Activated CD8-positive, alpha-beta memory T cell treated with anti-CD3 and anti-CD28 coated beads for 36 hours (primary cell): ENCODE measurements at regions not wholly inside any gene's neighbourhood (a gene's known extent, or its start where the extent isn't known, plus 50 kb on each side); places are given as distances from the start of the nearest gene placed in this dataset.

Source experiments
- CTCF ChIA-PET: fragments of 350-600 bp; sonication (Branson Sonifier 250); formaldehyde crosslinking; loops from one replicate; lab custom pipeline; 2021; ENCODE audit warnings: antibody characterized with exemption; lab: Charles Lee
- POLR2A ChIA-PET: fragments of 350-600 bp; sonication (Branson Sonifier 250); formaldehyde crosslinking; loops from one replicate; lab custom pipeline; 2021; ENCODE audit warnings: antibody characterized with exemption; lab: Charles Lee

DNA sequence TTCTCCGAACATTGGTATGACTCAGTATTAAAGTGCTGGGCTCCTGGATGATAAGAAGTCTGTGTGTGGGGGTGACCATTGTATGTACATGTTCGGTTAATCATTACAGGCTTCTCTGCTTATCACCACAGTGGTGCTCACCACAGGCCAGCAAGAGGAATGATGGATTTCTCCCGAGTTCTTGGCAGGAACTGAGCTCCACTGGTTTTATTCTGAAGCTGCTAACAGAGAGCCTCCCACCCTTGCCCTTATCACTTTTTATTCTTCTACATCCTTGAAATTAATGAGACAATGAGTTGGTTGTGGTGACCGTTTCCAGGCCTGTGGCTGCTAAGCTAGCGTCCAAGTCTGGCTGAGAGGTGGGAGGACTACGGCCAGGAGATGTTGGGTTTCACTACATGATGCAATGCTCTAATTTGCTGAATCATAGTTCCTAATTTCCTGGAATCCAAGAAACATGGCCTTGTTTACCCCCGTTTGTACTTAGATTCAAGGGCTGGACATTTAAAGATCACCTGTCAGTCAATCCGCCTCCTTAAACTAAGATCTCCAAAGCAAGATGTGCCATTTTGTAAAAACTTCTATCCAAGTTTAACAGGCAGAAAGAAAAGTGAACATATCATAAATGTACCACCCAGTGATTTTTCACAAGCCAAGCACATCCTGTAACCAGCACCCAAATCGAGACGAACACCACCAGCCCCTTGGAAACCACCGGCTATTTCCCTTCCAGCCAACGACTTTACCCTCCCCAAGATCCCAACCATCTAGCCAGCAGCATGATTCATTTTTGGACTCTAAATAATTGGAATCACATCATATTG is 172.5 kb downstream of the FOXA2 start:
- ChIA-PET CTCF (no interaction called here), POLR2A (no interaction called here)

DNA sequence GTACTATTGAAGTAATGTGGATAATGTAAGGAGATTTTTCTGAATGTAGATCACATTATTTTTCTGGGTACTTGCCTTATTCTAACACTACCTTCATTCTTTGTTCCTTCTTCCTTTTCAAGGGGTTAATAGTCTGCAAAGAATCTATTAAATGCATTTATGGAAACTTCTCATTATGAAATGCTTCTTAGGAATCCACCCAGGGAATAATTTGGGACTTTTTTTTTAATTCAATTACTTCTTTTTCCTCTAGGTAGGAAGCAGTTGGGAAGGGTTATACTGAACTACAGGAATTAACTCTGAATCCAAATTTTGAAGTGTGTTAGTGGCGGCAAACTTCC is 173.1 kb downstream of the FOXA2 start:
- POLR2A ChIA-PET = no interaction called here
- CTCF ChIA-PET = no interaction called here

DNA sequence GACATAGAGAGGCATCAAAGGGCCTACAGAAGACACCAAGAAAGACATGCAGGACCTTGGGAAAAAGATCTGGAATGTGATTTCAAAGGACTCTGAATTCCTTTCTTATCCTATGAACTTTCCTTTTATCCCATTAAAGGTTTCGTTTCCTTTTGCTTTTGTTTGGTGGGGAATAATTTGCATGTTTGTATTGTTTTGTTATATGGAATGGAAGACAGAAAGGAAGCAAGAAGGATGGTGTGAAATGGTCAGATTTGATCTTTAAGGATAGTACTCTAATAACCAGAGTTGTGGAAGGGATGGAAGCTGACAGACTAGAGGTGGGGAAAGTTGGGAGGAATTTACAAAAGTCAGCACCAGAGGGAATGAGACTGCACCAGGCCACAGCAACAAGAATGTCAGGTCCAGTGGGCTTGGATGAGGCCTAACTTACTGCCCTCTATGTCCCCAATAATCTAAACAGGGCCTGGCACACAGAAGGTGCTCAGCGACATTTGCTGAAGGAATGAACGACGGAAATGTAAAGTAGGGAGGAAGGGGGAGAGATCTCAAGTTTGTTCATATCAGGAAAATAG is 173.7 kb downstream of the FOXA2 start:
- CTCF ChIA-PET = no interaction called here
- POLR2A ChIA-PET = no interaction called here

DNA sequence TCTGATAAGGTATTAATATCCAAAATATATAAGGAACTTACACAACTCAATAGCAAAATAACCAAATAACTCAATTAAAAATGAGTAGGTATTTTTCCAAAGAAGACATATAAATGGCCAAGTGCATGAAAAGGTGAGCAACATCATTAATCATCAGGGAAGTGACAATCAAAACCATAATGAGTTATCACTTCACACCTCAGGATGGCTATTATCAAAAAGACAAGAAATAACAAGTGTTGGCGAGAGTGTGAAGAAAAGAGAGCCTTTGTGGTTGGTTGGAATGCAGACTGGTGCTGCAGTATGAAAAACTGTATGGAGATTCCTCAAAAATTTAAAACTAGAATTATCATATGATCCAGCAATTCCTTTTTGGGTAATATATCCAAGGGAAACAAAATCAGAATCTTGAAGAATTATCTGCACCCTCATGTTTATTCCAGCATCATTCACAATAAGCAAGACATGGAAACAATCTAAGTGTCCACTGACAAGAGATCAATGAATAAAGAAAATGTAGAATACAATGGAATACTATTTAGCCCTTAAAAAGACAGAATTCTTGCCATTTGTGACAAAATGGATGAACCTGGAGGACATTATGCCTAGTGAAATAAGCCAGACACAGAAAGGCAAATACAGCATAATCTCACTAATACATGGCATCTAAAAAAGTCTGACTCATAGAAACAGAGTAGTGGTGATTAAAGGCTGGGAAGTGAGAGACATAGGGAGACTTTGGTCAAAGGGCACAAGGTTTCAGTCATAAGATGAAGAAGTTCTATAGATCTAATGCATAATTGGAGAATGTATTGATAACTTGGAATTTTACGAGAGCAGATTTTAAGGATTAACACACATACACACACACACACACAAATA is 175.6 kb downstream of the FOXA2 start:
- POLR2A ChIA-PET = no interaction called here

DNA sequence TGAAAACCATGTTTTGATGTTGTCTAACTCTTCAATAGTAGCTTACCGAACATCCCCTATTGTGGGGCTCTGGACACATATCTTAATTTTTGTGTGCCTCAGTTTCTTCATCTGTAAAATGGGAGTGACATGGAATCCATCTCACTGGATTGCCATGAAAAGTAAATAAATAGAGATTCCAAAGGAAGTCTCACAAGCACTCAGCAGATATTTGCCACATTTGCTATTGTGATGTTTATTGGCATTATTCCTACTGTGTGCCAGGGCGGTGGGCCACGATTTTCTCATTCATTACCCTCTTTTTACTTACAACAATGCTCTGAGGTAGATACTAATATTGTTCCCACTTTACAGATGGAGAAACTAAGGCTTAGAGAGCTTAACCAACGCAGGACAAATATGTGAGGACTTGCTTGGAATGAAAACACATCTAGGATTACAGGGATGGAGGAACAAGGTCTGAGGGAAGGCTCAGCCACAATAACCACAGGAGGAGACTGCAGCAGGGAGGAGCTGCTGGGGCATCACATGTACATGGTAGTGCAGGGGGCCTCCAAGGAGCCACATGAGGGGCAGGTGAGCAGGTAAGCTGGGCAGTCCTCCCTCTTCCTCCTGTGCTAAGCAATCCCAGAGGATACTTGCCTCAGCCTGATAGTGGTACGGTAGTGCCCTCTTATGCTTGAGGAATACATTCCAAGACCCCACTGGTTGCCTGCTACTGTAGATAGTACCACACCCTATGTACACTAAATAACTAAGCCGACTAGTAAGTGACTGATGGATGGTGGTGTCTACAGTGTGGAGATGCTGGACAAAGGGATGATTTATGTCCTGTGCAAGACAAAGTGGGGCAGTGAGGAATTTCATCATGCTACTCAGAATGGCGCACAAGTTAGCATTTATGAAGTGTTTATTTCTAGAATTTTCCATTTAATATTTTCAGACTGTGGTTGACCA is 176.9 kb downstream of the FOXA2 start:
- CTCF ChIA-PET = no interaction called here
- POLR2A ChIA-PET = no interaction called here

More for the DNA sequence above, 175.6 kb downstream of the FOXA2 start:
- CTCF ChIA-PET = no interaction called here

DNA sequence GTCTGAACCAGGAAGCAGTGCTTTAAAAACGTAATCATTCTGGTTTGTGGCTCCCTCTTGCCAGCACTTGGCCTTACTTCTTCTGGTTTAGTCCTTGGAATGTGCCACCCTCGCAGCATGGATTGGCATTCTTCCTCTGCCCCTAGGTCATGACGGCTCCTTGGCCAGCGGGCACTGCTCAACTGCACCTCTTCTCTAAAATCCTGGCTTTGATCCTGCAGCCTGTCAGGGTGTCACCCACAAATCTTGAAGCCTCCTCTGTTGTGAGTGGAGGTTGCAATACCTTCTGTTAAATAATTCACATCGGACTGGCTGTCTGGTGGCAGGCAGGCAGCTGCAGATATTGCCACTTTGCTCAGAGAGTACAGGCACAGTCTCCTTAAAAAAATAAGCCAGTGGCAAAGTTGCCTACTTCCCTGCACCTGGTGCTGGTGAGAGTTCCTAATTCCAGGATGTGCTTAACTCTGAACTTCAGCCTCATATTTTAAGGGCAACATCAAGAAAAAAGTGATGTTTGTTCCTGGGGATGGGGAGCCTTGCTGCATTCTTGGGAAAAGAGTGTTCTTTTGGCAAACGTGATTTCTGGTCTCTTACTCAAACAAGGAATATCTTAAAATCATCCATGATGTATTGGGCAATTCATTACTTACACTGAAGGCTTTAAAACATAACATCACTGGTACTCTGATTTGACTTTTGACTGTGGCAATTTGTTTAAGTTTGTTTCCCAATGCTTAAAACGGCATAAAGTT is 179.8 kb downstream of the FOXA2 start:
- ChIA-PET CTCF (no interaction called here), POLR2A (no interaction called here)

DNA sequence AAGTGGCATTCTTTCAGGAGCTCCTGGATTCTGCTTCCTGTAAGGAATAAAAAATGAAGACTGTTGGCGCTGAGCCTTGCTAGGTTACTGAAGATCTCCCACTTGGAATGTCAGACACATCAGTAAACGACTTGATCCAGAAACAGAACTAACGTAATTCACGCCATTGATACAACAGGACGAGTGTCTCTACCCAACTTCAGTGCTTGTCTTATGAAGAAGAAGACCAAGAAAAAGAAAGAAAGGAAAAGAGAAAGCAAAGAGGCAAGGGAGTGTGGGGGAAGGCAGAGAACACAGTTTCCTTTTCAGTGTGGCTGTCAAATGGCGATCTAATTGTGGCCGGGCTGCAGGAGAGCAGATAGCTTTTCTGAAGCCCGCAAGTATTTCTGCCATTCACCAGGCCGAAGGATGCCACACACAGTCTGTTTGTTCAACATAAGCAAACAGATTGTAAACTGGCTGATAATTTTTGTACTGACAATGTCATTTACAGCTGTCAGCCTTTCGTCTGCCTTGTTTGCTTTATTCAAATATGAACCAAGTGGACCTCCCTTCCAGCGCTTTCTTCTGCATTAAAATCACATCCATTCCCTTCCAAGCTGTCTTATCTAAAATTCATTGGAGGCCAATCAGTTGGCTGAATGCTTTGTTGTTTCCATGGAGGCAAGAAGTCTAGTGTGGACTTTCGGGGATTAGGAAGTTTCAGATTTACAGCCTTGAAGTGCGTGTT is 180.6 kb downstream of the FOXA2 start:
- ChIA-PET CTCF (no interaction called here), POLR2A (no interaction called here)

DNA sequence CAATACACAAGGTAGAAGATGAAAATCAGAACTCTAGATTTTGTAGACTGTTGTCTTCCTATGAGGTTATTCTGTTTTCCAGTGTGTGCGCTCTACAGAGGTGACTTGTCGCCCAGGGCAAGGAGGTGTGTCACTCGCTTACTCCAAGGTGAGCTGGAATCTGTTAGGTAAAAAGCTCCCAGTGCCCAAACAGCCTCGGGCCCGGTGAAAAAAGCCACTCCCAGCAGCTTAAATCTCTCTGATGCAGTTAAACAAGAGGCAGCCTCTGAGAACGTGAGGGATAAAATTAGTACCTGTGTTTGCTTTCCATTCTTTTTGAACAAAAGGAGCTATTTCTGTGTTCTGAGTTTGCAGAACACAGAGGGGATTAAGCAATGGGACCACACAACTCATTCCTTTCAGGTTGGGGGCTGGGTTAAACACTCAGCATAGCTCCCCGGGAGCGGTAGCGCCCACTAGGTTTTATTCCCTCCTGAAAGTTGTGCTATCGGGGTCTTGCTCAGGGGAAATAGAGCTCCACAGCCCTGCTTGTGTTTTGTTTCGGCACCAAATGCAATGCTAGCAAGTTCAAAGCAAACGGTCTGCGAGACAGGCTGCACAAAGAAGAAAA is 181.2 kb downstream of the FOXA2 start:
- POLR2A ChIA-PET = no interaction called here
- CTCF ChIA-PET = no interaction called here

DNA sequence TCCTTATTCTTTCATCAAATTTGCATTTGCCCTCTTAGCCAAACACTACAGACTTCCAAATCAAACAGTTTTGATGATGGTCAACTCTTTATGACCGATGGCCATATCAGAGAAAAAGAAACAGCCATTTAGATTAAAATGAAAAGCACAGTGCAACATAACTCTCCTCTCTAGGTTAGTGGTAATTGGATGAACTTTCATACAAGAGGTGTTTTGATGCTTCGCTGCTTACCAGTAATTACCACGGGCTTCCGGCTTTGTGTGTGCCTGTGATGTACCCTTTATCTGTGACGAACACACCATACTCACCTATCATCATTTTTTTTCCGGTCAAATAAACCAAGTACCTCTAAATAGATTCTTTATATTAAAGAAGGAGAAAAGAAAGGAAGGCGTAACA is 181.8 kb downstream of the FOXA2 start:
- POLR2A ChIA-PET = no interaction called here
- CTCF ChIA-PET = no interaction called here

DNA sequence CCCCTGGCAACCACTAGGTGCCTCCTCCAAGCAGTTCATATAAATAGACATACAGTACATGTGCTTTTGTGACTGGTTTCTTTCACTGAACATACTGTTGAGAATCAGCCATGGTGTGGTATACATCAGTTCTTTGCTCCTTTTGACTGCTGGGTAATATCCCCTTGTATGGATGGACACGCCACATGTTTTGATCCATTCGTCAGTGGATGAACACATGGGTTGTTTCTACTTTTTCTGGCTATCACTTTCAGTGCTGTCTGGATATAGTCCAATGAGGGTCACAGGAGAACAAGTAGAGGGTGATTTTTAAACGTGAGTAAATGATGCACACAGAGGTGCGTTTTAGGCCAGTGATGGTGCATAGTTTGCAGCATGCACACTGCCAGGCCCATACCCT is 183.9 kb downstream of the FOXA2 start:
- CTCF ChIA-PET = no interaction called here
- POLR2A ChIA-PET = no interaction called here

DNA sequence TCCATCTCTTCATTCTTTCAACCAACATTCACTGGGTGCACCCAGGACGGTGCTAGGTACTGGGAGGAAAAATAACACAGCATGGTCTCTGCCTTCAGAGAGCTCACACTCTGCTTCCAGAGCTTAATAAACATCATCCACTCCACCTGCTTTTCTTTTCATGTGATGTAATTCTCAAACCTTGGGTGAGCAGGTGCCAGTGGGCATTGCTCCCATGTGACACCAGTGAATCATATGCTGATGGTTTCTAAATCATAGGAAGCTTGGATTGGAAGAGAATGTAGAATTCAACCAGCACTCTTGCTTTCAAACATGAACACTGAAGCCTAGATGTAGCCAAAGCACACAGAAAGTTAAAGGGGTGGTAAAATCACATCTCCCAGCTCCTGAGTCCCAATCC is 189.8 kb downstream of the FOXA2 start:
- CTCF ChIA-PET = no interaction called here
- POLR2A ChIA-PET = no interaction called here

DNA sequence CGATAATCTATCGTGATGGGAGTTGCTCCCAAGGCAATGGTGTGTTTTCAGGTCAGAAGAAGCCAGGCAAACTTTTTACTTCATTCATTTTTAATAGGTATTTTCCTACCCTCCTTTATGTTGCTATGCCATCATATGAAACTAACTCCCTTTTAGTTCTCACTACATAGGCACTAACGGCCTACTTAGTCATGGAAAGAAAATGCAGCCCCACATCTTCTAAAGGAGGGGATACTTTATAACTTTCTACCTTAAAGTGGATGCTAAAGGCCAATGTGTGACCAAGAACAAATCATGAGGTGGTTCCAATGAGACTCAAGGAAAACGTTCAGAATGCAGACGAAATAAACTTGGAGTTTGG is 193.8 kb downstream of the FOXA2 start:
- POLR2A ChIA-PET = no interaction called here
- CTCF ChIA-PET = no interaction called here

DNA sequence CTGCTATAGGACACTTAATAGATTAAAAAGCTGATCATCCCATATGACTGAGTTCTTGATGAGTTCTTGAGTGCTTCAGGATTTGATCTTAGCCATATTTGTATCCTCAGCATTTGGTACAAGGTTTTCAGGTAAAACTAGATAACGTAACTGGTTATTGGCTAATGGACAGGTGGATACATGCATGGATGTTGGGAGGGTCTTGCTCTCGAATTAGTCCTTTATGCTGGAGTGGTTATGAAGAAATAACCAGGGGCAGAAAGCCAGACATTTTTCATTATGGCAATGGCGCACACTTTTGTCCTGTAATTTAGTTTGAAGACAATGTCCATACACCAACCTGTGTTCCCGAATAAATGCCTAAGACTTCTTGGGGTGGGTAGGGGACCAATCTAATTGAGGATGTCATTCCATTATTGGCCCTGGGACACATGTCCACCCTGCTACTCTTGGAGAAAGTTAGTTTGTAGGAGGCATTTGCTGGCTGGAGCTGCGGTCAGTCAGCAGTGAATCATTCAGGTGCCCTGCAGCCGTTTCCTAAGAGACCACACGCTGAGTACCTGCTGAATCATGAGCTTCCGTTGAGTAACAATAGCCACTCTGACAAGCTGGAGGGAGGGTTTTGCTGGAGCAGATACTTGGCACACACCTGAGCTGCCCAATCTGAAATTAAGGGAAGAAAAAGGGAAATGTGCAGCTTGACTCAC is 194.4 kb downstream of the FOXA2 start:
- ChIA-PET CTCF (no interaction called here), POLR2A (no interaction called here)

DNA sequence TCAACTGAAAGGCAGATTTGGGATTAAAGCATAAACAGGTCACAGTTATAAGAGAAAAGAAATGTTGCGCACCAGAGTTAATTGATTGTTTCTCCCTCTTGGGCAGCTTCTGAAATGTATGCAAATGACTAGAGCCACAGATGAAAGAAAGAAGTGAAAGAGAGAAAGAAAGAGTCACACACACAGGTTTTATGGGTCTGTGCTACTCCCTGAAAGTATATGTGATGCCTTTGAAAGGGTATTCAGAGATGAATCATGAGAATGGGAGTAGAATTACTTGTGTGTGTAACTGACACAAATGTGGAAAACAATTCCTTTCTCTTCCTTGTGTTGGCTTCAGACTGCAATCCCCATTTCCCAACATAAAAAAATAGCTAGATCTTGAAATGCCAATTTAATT is 196.9 kb downstream of the FOXA2 start:
- POLR2A ChIA-PET = no interaction called here
- CTCF ChIA-PET = no interaction called here

DNA sequence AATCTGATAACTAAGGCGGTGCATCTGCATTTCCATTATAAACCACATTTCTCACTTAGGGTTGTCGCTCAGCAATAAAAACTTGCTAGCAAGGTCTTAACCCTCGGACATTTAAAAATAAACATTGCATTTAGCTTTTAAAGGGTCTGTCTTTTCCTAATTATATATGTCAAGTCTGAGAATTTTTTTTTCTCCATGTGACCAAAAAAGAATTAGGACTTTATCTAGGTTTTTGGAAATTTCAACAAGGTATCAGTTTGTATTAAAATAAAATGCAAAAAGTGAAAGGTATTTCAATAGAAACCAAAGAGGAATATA is 198.1 kb downstream of the FOXA2 start:
- CTCF ChIA-PET = no interaction called here

DNA sequence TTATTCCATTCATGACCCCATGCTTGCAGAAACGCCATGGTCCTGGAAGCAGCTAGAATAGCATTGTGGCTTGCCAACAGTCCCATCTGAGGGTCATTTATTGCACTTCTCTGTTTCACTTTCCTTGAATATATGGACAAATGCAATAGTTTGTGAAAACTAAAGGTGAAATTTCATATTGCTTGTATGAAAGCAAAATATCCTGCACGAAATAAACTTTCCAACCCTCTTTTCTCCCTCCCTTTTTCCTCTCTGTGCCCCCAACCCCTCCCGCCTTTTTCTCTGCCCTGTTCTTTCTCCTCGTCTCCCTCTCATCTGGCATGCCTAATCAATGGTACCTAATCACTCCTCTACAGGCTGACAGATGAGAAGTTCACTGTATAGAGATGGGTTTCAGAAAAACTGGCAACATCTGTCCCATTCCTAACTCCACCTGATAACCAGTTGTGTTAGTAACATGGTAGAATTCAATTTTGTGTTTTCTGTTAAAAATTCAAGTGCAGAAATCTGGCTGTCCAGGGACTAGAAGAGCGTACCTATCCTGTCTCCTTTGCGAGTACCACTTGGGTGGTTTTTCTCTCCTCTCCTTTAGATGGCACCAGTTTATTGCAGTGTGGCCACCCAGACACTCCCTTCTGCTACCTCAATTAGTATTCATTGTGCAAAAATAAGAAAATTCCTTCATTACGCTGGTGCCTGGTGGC is 198.6 kb downstream of the FOXA2 start:
- ChIA-PET POLR2A (no interaction called here), CTCF (no interaction called here)

More for the DNA sequence above, 198.1 kb downstream of the FOXA2 start:
- POLR2A ChIA-PET = no interaction called here

DNA sequence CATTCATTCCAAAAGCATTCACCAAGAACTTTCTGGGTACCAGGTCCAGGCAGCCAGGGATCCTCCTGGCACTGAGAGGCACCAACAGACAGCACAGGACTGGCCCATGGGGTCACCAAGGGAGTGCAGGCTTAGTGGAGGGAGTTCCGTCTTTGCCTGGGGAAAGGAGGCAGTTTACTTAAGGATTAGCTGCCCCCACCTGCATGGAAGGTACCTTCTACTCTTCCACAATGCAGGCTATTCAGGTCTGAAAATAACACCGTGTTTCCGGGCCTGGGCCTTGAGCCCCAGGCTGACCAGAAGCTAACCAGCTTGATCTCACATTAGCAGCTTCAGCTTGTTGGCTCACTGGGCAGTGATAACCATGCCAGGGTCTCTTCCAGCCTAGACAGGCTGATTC is 199.4 kb downstream of the FOXA2 start:
- ChIA-PET CTCF (no interaction called here), POLR2A (no interaction called here)
